Gastroesophageal sphincter (tissue), 3 donors: ENCODE measurements at regions not wholly inside any gene's neighbourhood (a gene's known extent, or its start where the extent isn't known, plus 50 kb on each side); places are given as distances from the start of the nearest gene placed in this dataset.

Experiments used
- POLR2A ChIP-seq, 2 donors: fragments of 450-650 bp; IDR thresholded peaks; one replicate each; pipeline ENCODE4 v1.6.1; 2017; ENCODE audit warnings: antibody characterized with exemption in 2 of 2, mild to moderate bottlenecking in 2 of 2, moderate library complexity in 1 of 2
- POLR2AphosphoS5 ChIP-seq: sonication (generic); formaldehyde crosslinking; IDR thresholded peaks from one replicate; pipeline ENCODE4 v1.6.1; 2017; ENCODE audit warnings: antibody characterized with exemption
- TF ChIP-seq, protein P1 (sequence below), 4 experiments: fragments of 200-600 bp in 2 of 4; fragments of 450-650 bp in 2 of 4; sonication (generic) in 1 of 4; IDR thresholded peaks; one replicate each; pipeline ENCODE4 v1.5.1; 2017 to 2019; ENCODE audit warnings: antibody characterized with exemption in 4 of 4, mild to moderate bottlenecking in 2 of 4, moderate library complexity in 2 of 4

DNA sequence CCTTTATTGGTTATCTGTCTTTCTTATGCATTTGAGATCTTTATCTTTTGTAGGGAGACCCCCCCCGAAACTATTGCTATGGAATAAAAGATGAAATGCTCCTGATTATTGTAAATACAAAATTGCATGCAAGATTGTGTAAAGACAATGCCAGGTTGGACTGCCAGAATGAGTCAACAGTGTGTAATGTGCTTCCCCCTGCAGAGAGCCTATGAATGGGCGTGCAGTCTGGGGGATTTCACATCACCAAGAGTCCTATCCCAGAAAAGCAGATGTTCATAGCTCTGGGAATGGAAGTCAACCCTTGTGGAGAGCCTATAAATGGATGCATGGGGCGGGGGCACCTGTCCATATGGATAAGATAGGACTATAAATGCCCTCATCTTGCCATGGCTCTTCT is 584.3 kb downstream of the NSUN3 start:
- TF ChIP-seq POLR2A (IDR thresholded peaks at IDR 0.05) (no peak), POLR2AphosphoS5 (no peak)
- TF ChIP-seq, protein P1, sequence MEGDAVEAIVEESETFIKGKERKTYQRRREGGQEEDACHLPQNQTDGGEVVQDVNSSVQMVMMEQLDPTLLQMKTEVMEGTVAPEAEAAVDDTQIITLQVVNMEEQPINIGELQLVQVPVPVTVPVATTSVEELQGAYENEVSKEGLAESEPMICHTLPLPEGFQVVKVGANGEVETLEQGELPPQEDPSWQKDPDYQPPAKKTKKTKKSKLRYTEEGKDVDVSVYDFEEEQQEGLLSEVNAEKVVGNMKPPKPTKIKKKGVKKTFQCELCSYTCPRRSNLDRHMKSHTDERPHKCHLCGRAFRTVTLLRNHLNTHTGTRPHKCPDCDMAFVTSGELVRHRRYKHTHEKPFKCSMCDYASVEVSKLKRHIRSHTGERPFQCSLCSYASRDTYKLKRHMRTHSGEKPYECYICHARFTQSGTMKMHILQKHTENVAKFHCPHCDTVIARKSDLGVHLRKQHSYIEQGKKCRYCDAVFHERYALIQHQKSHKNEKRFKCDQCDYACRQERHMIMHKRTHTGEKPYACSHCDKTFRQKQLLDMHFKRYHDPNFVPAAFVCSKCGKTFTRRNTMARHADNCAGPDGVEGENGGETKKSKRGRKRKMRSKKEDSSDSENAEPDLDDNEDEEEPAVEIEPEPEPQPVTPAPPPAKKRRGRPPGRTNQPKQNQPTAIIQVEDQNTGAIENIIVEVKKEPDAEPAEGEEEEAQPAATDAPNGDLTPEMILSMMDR (IDR thresholded peaks at IDR 0.05), result no peak
